ENCODE measurements at regions not wholly inside any gene's neighbourhood (a gene's known extent, or its start where the extent isn't known, plus 50 kb on each side); places are given as distances from the start of the nearest gene placed in this dataset.
"Not testable (repeated sequence)": the region's sequence is repeated elsewhere in the genome, so short reads cannot be mapped to it uniquely, and the experiment has no call there.

DNA sequence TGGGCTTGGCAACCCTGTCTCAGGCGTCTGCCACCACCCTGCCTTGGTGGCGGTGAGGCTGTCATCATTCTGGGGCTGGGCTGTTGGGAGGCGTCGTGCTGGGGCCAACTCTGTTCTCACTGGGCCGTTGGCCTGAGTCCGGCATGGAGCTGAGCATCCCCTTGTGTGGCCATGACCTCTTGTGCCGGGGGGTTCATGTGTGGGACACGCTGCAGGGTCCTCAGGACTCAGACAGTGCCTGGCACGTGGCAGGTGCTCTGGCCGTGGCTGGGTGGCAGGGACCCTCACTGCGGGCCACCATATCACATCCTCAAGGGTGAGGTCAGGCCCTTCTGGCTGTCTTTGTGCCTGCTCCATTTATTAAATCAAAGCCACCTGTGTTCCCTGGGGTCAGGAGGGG, 197.4 kb downstream of the BANP start:
- not testable (repeated sequence) for DNase-seq

- DNase-seq, result not testable (repeated sequence)
These were observed 197.9 kb downstream of the BANP start for GRCh38 chr16:88149158-88149603.

DNA sequence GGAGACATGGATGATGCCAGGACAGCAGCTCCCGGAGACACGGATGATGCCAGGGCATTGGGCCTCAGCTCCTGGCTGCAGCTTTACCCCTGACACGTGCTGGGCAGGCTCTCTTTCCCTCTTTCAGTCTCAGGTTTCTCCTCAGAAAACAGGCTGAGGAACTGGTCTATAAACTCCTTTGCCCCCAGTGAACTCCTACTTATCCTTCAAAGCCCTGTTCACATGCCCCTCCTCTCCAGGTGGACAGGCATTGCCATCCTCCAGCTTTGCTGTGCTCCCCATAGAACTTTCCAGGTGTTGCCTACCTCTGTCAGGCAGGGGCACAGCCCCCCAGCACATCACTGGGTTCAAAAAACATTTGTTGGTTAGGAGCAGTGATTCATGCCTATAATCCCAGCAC, 198.4 kb downstream of the BANP start:
- DNase-seq, result not testable (repeated sequence)

- DNase-seq, result not testable (repeated sequence)
These were observed 199.4 kb downstream of the BANP start for GRCh38 chr16:88150456-88151128.

DNA sequence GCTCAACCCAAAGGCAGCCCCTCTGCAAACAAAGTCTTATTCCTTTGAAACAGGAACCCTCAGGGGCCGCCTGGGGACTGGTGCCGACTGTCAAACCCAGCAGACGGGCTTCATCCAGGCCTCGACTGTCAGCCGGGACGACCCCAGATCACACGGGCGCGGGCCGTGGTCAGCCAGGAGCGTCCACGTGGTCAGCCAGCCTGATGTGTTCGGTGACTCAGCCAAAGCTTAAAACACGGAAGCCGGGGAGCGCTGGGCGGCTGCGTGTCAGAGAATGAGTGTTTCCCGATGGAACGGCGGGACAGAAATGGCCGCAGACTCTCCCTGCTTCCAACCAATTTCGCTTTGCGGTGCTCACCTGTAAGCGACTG, 199.9 kb downstream of the BANP start:
- not testable (repeated sequence) for DNase-seq

DNA sequence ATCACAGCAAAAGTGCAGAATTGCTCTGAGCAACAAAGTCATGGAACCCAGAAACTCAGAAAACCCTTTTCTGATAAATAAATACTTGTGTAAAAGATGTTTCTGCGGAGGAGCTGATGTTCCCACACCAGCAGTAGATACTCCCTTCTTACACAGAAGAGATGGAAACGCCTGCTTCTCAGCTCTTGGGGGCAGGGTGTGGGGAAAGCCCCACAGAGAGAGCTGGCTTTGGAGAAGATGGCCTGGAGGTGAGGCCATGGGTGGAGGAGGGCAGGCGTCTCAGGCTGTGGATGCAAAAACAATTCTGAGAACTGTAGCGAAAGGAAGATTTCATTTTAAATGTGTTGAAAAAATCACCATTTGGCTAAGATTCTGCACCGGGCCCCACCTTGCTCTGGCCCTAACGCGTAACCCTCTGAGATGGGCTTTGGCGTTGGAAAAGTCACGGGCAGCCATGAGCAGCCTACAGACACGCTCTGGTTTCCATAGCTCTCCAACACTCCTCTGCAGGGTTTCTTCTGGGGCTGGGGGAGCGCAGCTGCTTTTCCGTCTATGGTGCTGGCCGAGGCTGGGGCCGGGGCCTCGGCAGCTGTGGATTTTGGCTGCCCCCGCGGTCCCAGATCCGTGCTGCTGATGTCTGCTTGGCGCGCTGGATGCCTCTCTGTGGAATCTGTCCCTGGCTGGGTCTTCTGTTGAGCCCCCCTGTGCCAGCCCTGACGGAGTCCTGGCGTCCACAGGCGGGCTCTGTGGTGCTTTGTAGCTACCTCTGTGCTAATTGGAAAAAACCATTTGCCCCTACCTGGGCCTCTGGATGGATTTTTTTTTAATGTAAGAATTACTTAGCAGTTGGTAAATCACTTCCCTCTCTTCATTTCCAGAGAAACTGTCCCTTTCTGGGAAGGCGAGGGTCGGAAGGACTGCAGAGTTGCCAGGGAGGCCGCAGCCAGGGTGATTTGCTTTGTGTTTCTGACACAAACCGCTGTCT, 200.9 kb downstream of the BANP start:
- DNase-seq, result not testable (repeated sequence)

GRCh38 chr16:88152879-88153278, 201.6 kb downstream of the BANP start:
- DNase-seq, result not testable (repeated sequence)

DNA sequence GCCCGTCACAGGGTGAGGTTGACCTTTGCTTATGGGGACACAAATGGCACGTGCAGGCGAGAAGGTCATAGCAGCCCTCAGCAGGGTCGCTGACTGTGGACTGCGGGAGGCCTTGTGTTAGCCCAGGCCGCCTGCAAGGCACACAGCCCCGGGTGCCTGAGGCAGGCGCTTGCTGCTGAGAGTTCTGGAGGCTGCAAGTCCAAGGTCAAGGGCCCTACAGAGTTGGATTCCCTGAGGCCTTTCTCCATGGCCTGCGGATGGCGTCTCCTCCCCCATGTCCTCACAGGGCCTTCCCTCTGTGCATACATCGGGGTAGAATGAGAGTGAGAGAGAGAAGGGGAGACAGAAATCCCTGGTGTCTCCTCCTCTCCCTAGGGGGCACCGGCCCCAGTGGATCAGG, 202.3 kb downstream of the BANP start:
- not testable (repeated sequence) for DNase-seq

GRCh38 chr16:88154886-88155285, 203.7 kb downstream of the BANP start:
- DNase-seq, result not testable (repeated sequence)

DNA sequence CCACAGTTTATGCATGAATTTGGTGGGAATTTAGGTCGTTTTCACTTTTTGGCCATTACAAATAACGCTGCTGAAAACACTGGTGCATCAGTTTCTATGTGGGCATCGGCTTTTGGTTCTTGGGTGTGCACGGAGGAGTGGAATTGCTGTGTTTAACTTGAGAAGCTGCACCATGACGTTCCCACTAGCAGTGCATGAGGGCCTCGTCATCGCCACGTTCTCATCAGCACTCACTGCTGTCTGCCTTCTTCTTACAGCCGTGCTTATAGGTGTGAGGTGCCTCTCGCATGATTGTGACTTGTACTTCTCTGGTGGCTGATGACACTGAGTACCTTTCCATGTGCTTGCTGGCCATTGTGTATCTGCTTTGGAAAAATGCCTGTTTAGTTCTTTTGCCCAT, 204.4 kb downstream of the BANP start:
- not testable (repeated sequence) for DNase-seq

- not testable (repeated sequence) for DNase-seq
These were observed 205.5 kb downstream of the BANP start for GRCh38 chr16:88156640-88157283.

- DNase-seq, result not testable (repeated sequence)
These were observed 206.5 kb downstream of the BANP start for GRCh38 chr16:88157686-88158085.

DNA sequence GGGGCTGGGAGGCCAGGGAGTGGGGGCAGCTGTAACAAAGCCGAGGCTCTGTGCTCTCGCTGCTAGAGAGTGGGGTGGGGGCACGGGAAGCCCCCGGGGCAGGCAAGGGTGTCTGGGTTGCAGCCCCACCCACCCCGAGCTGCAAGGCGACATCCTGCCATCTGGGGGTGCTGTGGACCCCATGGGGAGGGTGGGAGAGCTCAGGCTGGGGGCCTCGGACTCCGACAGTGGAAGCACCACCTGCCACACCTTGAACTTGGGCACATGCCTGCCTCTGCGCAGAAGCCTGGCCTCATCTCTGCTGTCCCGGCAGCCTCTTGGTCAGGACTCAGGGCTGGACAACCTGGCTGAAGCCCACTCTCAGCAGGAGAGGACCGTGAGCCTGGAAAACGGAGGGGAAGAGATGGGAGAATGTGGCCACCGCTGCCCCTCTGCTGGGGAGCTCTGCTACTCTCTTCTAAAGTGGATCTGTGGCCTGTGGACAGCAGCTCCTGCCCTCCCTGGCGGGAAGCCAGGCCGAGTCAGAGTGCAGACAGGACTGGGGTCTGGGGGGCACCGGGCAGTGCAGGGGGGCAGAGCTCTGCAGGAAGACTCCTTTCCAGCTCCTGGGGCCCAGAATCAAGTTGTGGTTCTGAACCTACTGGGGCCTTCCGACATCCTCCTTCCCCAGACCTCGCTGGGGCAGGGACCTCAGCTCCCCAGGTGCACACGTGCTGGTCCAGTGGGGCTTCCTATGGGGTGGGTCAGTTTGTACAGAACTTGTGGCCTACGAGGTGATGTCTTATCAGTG, 207.2 kb downstream of the BANP start:
- DNase-seq, result not testable (repeated sequence)

DNA sequence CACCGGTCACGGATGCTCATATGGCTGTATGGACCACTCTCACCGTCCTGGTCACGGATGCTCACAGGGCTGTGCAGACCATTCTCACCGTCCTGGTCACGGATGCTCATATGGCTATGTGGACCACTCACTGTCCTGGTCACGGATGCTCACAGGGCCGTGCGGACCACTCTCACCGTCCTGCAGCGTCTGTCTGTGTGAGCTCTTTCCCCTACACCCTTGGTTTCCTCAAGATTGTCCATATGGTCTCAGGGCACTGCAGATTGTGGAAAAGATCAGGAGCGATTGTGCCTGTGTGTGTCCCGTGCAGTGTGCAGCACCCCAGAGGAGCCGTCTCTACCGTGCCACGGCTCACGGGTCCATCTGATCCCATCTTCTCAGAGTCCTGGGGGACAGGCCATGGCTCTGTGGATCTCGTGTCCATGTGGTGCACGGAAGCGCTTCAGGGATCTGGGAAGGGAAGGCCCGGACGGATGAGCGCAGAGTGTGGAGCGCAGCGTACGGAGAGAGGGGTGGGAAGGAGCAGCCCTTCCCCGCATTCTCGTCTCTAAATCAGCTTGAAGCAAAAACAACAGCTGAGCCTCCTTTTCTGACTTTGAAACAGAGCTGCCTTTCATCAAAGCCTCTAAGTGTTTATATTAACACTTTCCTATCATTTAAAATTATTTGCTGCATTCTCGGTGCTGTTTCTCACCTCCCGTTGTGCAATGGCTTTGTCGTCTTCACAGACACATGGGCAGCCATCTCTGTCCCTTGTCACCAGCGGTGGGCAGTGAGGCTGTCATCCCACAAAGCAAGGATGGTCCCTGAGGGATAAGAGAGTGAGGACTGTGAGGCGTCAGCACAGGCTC, 208.0 kb downstream of the BANP start:
- DNase-seq, result not testable (repeated sequence)

GRCh38 chr16:88159897-88160335, 208.7 kb downstream of the BANP start:
- DNase-seq, result not testable (repeated sequence)

- not testable (repeated sequence) for DNase-seq
These were observed 210.0 kb downstream of the BANP start for GRCh38 chr16:88161191-88161590.

GRCh38 chr16:88161623-88162275, 210.5 kb downstream of the BANP start:
- DNase-seq, result not testable (repeated sequence)

GRCh38 chr16:88162778-88163177, 211.5 kb downstream of the BANP start:
- DNase-seq, result not testable (repeated sequence)

DNA sequence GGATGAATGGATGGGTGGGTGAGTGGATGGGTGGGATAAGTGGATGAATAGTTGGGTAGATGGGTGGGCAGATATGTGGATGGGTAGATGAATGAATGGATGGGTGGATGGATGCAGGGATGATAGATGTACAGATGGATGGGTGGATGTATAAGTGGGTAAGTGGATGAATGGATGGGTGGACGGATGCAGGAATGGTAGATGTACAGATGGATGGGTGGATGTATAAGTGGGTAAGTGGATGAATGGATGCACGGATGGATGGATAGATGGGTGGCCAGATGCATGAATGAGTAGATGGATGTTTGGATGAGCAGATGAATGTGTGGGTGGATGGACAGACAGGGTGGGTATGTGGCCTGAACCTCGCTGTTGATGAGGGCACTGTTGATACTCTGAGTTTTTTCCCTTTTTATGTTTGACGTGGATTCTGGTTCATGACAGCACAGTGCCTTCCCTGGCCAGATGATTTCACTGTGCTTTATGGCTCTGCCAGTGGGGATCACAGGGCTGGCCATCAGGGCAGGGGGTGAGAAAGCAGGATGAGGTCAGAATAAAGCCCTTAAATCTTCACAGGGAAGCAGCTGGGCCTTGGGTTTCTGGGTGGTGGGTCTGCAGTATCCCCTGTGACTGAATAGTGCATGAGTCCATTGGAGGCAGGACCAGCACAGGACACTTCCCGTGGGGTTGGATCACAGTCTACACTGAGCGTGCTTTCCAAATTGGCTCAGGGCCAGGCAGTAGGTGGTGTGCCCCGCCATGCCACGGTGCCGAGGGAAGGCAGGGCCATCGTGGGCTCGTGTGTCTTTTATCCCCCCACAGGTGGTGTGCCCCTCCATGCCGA, 213.2 kb downstream of the BANP start:
- DNase-seq, result not testable (repeated sequence)
